ENCODE measurements at regions not wholly inside any gene's neighbourhood (a gene's known extent, or its start where the extent isn't known, plus 50 kb on each side); places are given as distances from the start of the nearest gene placed in this dataset.

DNA sequence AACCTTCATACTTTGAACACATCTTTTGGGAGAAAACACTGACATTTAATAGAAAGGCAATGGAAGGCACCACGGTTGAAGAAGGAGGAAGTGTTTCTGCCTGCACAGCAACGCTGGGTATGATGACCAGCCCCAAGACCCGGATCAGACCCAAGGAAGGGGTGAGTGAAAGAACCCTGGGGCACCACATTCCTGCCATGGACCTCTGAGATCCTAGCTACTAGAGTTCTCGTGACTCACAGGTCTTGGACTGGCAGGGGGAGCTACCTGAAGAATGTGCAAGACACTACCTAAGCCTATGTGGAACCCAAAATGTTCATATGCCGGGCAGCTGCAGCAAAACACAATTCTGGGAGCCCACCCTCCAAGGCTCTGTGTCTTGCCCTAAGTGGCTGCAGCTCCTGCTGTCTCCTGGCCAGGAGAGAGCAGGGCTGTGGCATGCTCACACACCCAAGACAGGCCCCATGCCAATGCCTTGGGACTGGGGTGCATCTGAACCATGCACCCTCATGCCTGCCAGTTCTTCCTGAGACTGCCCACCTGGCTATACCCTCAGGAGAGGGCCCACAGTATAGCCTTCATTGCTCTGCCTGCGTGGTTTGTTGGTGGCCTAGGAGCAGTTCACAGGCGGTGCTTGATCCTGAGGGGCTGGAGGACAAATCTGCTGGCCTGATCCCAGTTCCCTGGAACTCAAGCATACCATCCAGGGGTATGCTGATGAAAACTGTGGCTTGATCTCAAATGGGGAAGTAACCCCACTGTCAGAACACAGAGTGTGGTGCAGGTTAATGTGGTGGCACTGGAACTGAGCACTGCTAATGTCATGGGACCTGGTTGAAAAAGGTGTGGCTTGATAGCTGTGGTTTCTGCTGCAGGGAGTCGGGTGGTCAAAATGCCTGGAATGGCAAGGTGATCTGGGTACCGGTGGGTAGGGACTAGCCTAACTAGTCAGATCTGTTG lies 353.3 kb upstream of the ARHGEF26 start:
- Histone ChIP-seq H3K4me1 (peaks cover 0 to 9% (median 5%) of the 10 kb centered on the region in 4 donors), H3K9me3 (peaks cover 0 to 10% (median 0%) of the 10 kb centered on the region in 4 donors), H3K27ac (replicated peaks in 1 of 4) (no peak overlapping the region), H3K27me3 (no peaks in the 10 kb centered on the region), H3K4me3 (no peak overlapping the region), H3K36me3 (no peaks in the 10 kb centered on the region)
- intact Hi-C loops (cut with DNase I), result loop anchor here (5.0 to 10.0 kb wide), 5 partner anchors 173 to 741 kb away; partner anchors contain the start of gene RAP2B
- DNase-seq (ENCODE audit: extremely low spot score), result no peak
- TF ChIP-seq EP300 (IDR thresholded peaks at IDR 0.05), result no peak
- TF ChIP-seq POLR2AphosphoS5 (IDR thresholded peaks at IDR 0.05), result no peak
- TF ChIP-seq POLR2A (IDR thresholded peaks at IDR 0.05; ENCODE audit: low read depth), result no peak
- TF ChIP-seq, protein P1, sequence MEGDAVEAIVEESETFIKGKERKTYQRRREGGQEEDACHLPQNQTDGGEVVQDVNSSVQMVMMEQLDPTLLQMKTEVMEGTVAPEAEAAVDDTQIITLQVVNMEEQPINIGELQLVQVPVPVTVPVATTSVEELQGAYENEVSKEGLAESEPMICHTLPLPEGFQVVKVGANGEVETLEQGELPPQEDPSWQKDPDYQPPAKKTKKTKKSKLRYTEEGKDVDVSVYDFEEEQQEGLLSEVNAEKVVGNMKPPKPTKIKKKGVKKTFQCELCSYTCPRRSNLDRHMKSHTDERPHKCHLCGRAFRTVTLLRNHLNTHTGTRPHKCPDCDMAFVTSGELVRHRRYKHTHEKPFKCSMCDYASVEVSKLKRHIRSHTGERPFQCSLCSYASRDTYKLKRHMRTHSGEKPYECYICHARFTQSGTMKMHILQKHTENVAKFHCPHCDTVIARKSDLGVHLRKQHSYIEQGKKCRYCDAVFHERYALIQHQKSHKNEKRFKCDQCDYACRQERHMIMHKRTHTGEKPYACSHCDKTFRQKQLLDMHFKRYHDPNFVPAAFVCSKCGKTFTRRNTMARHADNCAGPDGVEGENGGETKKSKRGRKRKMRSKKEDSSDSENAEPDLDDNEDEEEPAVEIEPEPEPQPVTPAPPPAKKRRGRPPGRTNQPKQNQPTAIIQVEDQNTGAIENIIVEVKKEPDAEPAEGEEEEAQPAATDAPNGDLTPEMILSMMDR (IDR thresholded peaks at IDR 0.05), result no peak
- WGBS, result 73% methylated on average over 8 of the region's 9 CpGs

DNA sequence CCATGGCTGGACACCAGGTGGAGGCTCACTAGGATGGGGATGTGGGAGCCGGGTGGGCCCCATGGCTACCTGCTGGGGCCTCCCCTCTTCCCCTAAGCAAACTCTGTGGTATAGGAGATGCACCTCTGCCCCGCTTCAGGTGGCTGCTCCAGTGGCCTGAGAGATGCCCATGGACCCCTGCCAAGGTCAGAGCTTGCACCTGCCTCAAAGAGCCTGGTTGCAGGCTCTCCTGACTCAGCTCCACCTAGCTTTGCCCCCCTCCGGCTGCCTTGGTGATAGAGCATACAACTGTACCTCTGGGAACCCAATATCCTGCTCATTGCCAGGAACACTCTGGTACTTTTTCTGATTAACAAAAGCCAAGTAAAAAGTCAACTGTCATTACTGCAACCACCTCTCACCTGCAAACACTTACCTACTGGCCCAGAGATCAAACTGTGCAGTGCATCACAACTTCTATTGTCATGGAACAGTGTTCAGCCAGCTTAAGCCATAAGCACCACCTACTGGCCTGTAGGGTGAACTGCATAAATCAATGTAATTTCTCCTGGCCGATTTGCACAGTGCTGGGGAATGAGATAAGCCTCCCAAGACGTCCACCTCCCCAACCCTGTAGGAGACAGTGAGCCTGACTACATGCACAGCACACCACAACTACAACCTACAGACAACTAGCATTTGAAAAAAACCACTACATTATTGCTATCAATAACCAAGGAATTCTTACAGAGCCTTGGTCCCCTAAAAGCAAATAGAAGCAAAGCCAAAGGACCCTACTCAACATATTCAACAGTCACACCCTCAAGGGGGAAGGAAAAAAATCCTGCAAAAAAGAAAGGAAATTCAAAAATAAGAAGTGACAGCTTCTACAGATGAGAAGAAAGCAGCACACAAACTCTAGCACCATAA lies 352.4 kb upstream of the ARHGEF26 start:
- H3K4me1 ChIP-seq, result peaks cover 0 to 9% (median 5%) of the 10 kb centered on the region in 4 donors
- H3K36me3 ChIP-seq, result no peaks in the 10 kb centered on the region
- H3K4me3 ChIP-seq, result no peak overlapping the region
- intact Hi-C loops (cut with DNase I), result loop anchor here (5.0 to 10.0 kb wide), 5 partner anchors 174 to 742 kb away; partner anchors contain the start of gene RAP2B
- TF ChIP-seq EP300 (IDR thresholded peaks at IDR 0.05), result no peak
- TF ChIP-seq, protein P1 (IDR thresholded peaks at IDR 0.05), result peak; percentile 73 to 92 (median 76)
- TF ChIP-seq POLR2AphosphoS5 (IDR thresholded peaks at IDR 0.05), result no peak
- 47% methylated on average over 5 of the region's 5 CpGs for WGBS
- no peaks in the 10 kb centered on the region for H3K27me3 ChIP-seq
- DNase-seq (ENCODE audit: extremely low spot score), result no peak
- H3K9me3 ChIP-seq, result peaks cover 0 to 10% (median 0%) of the 10 kb centered on the region in 4 donors
- H3K27ac ChIP-seq (replicated peaks in 1 of 4), result no peak overlapping the region

DNA sequence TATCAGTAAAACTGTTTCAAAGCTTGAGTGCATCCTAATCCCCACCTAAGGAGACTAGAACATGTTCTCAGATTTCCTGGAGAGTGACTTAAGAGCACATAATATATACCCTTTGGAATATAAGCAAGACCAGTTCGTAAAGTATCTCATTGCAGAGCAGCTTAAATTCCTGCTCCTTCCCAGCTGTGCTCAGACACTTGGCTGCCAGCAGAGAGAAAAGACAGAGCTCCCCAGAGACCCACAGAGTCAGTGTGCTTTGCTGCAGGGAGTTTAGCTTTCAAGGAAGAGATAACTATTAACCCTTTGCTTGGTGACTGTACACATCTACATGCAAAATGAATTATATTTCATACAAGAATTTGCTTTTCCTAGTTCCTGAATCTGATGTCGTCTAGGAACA lies 338.1 kb upstream of the ARHGEF26 start:
- no peak for DNase-seq (ENCODE audit: extremely low spot score)

DNA sequence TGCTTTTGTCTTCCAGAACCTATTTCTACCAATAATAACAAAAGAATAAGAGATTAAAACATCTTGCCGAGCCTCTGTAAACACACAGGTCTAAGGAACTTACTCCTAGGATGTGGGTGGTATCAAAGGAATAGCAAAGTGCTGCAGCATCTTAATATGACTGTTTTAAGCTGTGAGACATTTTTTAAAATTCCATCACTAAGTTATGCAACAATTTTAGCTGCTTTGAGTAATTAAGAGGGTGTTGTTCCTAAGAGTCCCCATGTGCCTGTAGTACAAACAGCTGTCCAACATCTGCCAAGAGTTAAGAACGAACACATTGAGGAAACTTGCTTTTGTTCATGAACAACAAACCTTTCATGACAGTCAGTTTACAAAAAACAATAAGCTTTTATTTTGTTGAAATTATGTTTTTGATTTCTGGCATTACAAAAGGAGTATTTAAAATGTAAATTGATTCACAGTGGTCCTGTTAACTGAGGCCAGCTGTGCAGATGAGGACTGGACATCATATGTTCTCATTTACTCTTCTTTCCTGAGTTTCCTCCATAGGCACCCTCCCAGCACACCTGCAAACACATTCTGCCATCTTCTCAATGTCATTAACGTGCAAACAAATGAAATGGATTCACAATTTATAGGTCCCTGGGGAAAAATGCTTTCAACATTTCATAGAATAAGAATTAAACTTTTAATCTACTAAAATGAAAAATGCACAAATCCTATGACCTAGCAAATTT lies 337.3 kb upstream of the ARHGEF26 start:
- intact Hi-C loops (cut with DNase I), result no loop called here
- no peaks in the 10 kb centered on the region for H3K36me3 ChIP-seq
- no peaks in the 10 kb centered on the region for H3K9me3 ChIP-seq
- peak overlapping the region in 1 of 4 donors; percentile 35 for H3K27ac ChIP-seq (replicated peaks in 1 of 4)
- H3K4me3 ChIP-seq, result no peak overlapping the region
- DNase-seq (ENCODE audit: extremely low spot score), result no peak
- peaks cover 0 to 12% (median 4%) of the 10 kb centered on the region in 4 donors for H3K4me1 ChIP-seq
- H3K27me3 ChIP-seq, result no peaks in the 10 kb centered on the region
- 48% methylated on average over 3 of the region's 3 CpGs for WGBS
- TF ChIP-seq POLR2A (IDR thresholded peaks at IDR 0.05; ENCODE audit: low read depth) (no peak), POLR2AphosphoS5 (IDR thresholded peaks at IDR 0.05) (no peak)
- TF ChIP-seq, protein P1 (IDR thresholded peaks at IDR 0.05), result no peak

More for the DNA sequence above, 338.1 kb upstream of the ARHGEF26 start:
- WGBS, result 57% methylated on average over 2 of the region's 2 CpGs
- Histone ChIP-seq H3K9me3 (no peaks in the 10 kb centered on the region), H3K27ac (replicated peaks in 1 of 4) (peak overlapping the region in 1 of 4 donors; percentile 35), H3K4me3 (no peak overlapping the region), H3K36me3 (no peaks in the 10 kb centered on the region), H3K4me1 (peaks cover 0 to 12% (median 4%) of the 10 kb centered on the region in 4 donors), H3K27me3 (no peaks in the 10 kb centered on the region)
- no peak for TF ChIP-seq POLR2AphosphoS5 (IDR thresholded peaks at IDR 0.05)
- TF ChIP-seq POLR2A (IDR thresholded peaks at IDR 0.05; ENCODE audit: low read depth), result no peak
- no peak for TF ChIP-seq EP300 (IDR thresholded peaks at IDR 0.05)
- TF ChIP-seq, protein P1 (IDR thresholded peaks at IDR 0.05), result no peak
- intact Hi-C loops (cut with DNase I), result no loop called here

Measured in esophagus muscularis mucosa (tissue), 4 donors.